ENCODE measurements at regions not wholly inside any gene's neighbourhood (a gene's known extent, or its start where the extent isn't known, plus 50 kb on each side); places are given as distances from the start of the nearest gene placed in this dataset.
"Not testable (repeated sequence)": the region's sequence is repeated elsewhere in the genome, so short reads cannot be mapped to it uniquely, and the experiment has no call there.

DNA sequence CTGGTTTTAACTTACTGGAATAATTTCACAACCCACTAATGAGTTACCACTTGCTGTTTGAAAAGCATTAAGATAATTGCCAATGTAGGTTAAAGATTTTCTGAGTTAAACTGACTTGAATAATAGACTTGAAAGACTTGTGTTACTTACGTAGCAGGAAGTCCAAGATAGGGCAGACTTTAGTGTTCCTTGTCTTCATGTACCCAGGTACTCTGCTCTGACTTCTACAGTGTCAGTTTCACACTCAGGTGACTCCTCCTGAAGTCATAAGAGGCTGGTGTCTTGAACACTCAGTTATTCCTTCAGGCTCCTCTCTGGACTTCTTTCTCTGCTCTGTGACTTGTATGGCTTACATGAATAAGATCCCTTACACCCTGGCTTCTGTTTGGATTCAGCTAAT, 76.3 kb upstream of the SGK1 start:
- DNase-seq = no peak
- no peaks in the 10 kb centered on the region for H3K27me3 Mint-ChIP-seq (ENCODE audit: unreplicated experiment)
- no peaks in the 10 kb centered on the region for H3K9me3 Mint-ChIP-seq (ENCODE audit: unreplicated experiment)
- H3K4me1 Mint-ChIP-seq (ENCODE audit: low read depth, unreplicated experiment) = no peaks in the 10 kb centered on the region
- H3K27ac Mint-ChIP-seq (ENCODE audit: unreplicated experiment) = no peak overlapping the region
- H3K36me3 Mint-ChIP-seq (ENCODE audit: unreplicated experiment) = no peaks in the 10 kb centered on the region
- H3K4me3 Mint-ChIP-seq (ENCODE audit: unreplicated experiment) = no peak overlapping the region
- TF ChIP-seq, protein P1, sequence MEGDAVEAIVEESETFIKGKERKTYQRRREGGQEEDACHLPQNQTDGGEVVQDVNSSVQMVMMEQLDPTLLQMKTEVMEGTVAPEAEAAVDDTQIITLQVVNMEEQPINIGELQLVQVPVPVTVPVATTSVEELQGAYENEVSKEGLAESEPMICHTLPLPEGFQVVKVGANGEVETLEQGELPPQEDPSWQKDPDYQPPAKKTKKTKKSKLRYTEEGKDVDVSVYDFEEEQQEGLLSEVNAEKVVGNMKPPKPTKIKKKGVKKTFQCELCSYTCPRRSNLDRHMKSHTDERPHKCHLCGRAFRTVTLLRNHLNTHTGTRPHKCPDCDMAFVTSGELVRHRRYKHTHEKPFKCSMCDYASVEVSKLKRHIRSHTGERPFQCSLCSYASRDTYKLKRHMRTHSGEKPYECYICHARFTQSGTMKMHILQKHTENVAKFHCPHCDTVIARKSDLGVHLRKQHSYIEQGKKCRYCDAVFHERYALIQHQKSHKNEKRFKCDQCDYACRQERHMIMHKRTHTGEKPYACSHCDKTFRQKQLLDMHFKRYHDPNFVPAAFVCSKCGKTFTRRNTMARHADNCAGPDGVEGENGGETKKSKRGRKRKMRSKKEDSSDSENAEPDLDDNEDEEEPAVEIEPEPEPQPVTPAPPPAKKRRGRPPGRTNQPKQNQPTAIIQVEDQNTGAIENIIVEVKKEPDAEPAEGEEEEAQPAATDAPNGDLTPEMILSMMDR (IDR thresholded peaks at IDR 0.05; ENCODE audit: partially characterized antibody, unreplicated experiment) = no peak

DNA sequence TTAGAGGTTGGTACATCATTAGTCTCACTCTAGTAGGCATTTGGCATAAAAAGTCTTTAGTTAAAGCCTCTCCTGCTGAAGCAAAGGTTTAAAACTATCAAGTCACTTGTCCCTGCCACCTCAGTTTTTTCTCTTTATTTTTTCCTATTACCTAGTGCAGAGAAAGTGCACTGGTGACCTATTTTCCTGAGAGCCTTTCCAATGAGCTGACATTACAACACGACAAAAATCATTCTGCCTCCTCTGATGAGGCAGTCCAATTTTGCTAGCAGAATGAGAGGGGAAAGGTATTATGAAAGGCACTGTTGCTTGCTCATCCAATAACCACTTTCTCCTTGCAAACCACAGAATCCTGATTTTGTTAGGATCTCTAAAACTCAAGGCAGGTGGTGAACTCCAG, 73.3 kb upstream of the SGK1 start:
- H3K36me3 Mint-ChIP-seq (ENCODE audit: unreplicated experiment) = no peaks in the 10 kb centered on the region
- no peaks in the 10 kb centered on the region for H3K9me3 Mint-ChIP-seq (ENCODE audit: unreplicated experiment)
- DNase-seq = no peak
- no peak overlapping the region for H3K4me3 Mint-ChIP-seq (ENCODE audit: unreplicated experiment)
- TF ChIP-seq, protein P1 (IDR thresholded peaks at IDR 0.05; ENCODE audit: partially characterized antibody, unreplicated experiment) = no peak
- H3K4me1 Mint-ChIP-seq (ENCODE audit: low read depth, unreplicated experiment) = no peaks in the 10 kb centered on the region
- no peak overlapping the region for H3K27ac Mint-ChIP-seq (ENCODE audit: unreplicated experiment)
- H3K27me3 Mint-ChIP-seq (ENCODE audit: unreplicated experiment) = no peaks in the 10 kb centered on the region

DNA sequence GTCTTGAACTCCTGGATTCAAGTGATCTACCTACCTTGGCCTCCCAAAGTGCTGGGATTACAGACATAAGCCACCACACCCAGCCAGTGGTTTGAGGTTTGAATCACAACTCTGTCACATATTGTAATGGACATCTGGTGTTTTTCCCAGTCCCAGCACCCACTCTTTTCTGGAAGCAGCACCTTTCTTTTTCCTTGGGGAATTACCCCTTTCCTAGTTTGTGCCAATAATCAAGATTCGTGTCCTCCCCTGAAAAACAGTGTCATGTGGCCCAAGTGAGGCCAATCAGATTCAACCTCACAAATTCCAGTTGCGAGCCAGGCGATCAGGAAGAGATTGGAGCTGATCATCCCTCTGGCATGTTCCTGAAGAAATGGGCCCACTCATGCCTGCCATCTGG, 71.7 kb upstream of the SGK1 start:
- H3K9me3 Mint-ChIP-seq (ENCODE audit: unreplicated experiment) = no peaks in the 10 kb centered on the region
- TF ChIP-seq, protein P1 (IDR thresholded peaks at IDR 0.05; ENCODE audit: partially characterized antibody, unreplicated experiment) = no peak
- H3K4me3 Mint-ChIP-seq (ENCODE audit: unreplicated experiment) = no peak overlapping the region
- no peaks in the 10 kb centered on the region for H3K4me1 Mint-ChIP-seq (ENCODE audit: low read depth, unreplicated experiment)
- H3K36me3 Mint-ChIP-seq (ENCODE audit: unreplicated experiment) = no peaks in the 10 kb centered on the region
- DNase-seq = no peak
- H3K27ac Mint-ChIP-seq (ENCODE audit: unreplicated experiment) = no peak overlapping the region
- H3K27me3 Mint-ChIP-seq (ENCODE audit: unreplicated experiment) = no peaks in the 10 kb centered on the region

DNA sequence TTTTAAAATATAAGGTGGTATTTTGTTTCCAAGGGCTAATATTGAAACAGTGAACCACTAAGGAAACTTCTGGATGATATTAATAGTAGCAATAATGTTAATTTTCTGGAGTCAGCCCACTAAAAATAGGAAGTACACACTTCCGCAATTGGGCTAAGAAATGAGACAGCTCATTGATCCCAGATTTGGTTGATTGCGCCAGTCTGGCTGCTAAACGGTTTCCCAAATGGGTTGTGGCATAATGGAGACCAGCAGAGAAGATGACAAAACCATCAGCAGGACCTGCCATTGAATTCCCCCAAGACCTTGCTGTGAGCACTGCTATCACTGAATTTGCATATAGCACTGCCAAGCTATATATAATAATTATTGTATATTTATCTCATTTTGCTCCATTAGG, 71.2 kb upstream of the SGK1 start:
- DNase-seq = no peak
- Mint-ChIP-seq H3K27me3 (ENCODE audit: unreplicated experiment) (no peaks in the 10 kb centered on the region), H3K27ac (ENCODE audit: unreplicated experiment) (no peak overlapping the region), H3K9me3 (ENCODE audit: unreplicated experiment) (no peaks in the 10 kb centered on the region), H3K4me3 (ENCODE audit: unreplicated experiment) (no peak overlapping the region), H3K36me3 (ENCODE audit: unreplicated experiment) (no peaks in the 10 kb centered on the region), H3K4me1 (ENCODE audit: low read depth, unreplicated experiment) (no peaks in the 10 kb centered on the region)
- TF ChIP-seq, protein P1 (IDR thresholded peaks at IDR 0.05; ENCODE audit: partially characterized antibody, unreplicated experiment) = no peak

DNA sequence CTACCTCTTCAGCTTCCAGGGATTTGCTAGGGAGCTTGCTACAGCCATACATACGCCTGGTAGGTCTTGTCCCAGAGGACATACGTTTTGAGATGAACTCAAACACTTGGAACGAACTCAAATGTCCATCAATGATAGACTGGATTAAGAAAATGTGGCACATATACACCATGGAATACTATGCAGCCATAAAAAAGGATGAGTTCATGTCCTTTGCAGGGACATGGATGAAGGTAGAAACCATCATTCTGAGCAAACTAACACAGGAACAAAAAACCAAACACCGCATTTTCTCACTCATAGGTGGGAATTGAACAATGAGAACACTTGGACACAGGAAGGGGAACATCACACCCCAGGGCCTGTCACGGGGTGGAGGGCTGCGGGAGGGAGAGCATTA, 68.6 kb upstream of the SGK1 start:
- not testable (repeated sequence) for H3K36me3 Mint-ChIP-seq (ENCODE audit: unreplicated experiment); H3K27ac Mint-ChIP-seq (ENCODE audit: unreplicated experiment); H3K27me3 Mint-ChIP-seq (ENCODE audit: unreplicated experiment); H3K4me3 Mint-ChIP-seq (ENCODE audit: unreplicated experiment); DNase-seq; H3K9me3 Mint-ChIP-seq (ENCODE audit: unreplicated experiment); H3K4me1 Mint-ChIP-seq (ENCODE audit: low read depth, unreplicated experiment)

DNA sequence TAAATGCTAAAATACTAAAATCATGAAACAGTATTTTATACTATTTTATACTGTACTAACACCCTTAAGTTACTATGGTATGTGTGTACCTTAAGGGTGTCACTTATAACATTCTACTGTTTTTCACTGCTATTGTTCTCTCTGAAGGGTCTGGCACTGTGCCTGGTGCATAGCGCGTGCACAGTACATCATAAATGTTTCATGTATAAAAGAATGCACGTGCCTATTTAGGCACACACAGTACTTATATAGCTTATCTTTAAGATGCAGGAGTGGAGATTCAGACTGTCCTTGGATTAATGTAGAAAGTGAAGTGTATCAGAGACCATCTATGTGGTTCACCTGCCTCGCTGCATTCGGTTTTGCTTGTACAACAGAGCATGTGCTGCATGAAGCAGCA, 64.0 kb upstream of the SGK1 start:
- DNase-seq = no peak
- no peaks in the 10 kb centered on the region for H3K36me3 Mint-ChIP-seq (ENCODE audit: unreplicated experiment)
- peaks cover under 1% of the 10 kb centered on the region for H3K27me3 Mint-ChIP-seq (ENCODE audit: unreplicated experiment)
- no peak overlapping the region for H3K4me3 Mint-ChIP-seq (ENCODE audit: unreplicated experiment)
- no peak overlapping the region for H3K27ac Mint-ChIP-seq (ENCODE audit: unreplicated experiment)
- peaks cover under 1% of the 10 kb centered on the region for H3K4me1 Mint-ChIP-seq (ENCODE audit: low read depth, unreplicated experiment)
- TF ChIP-seq, protein P1 (IDR thresholded peaks at IDR 0.05; ENCODE audit: partially characterized antibody, unreplicated experiment) = no peak
- H3K9me3 Mint-ChIP-seq (ENCODE audit: unreplicated experiment) = no peaks in the 10 kb centered on the region

Measured in glutamatergic neuron (in vitro differentiated cells).